Muscle of leg (tissue), 3 donors: ENCODE measurements at regions not wholly inside any gene's neighbourhood (a gene's known extent, or its start where the extent isn't known, plus 50 kb on each side); places are given as distances from the start of the nearest gene placed in this dataset.

ENCODE experiments used
- DNase-seq: peaks from one replicate; pipeline ENCODE4 v3.0.0; 2013
- H3K27ac ChIP-seq: one replicate; pipeline ENCODE4 v1.5.1; 2013; ENCODE audit warnings: mild to moderate bottlenecking, low read length, control low read depth
- H3K27me3 ChIP-seq: one replicate; pipeline ENCODE4 v1.6.1; 2013; ENCODE audit warnings: low read length; ENCODE audit not compliant: control insufficient read depth, insufficient read depth
- H3K36me3 ChIP-seq: one replicate; pipeline ENCODE4 v1.6.1; 2013; ENCODE audit warnings: low read length; ENCODE audit not compliant: control insufficient read depth, insufficient read depth
- H3K4me1 ChIP-seq: one replicate; pipeline ENCODE4 v1.6.1; 2013; ENCODE audit warnings: low read length; ENCODE audit not compliant: control insufficient read depth, insufficient read depth
- H3K4me3 ChIP-seq: one replicate; pipeline ENCODE4 v1.5.1; 2013; ENCODE audit warnings: low read length, control low read depth
- H3K9me3 ChIP-seq: replicated peaks from 2 replicates; pipeline ENCODE4 v1.6.1; 2013; ENCODE audit warnings: low read depth, low read length; ENCODE audit not compliant: control insufficient read depth
- WGBS: methylation state at CpG from one replicate; pipeline ENCODE4 v1.1.5; 2013; ENCODE audit warnings: missing lambda C conversion rate; ENCODE audit not compliant: insufficient coverage; 5-methylcytosine and 5-hydroxymethylcytosine counted together

DNA sequence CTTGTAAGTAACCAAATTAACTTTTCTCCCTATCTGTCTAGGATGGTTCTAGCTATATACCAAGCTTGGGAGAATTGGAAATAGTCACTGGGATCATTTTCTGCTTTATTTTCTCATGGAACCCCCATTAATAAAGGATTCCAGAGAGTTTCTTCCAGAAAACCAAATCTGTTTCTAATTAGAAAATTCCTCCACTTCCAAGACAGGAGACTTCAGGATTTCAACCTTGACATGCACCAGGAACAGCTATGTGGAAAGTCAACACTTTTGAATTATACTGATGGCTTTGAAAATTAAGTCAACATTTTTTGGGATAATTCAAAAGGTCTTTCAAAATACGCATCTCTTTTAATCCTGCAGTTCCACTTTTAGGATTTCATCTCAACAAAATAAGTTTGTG is 138.3 kb downstream of the MEX3B start:
- WGBS, result no CpG with 5 or more reads among the region's 1 CpG
- Histone ChIP-seq H3K36me3 (no peaks in the 10 kb centered on the region), H3K27ac (no peak overlapping the region), H3K27me3 (no peaks in the 10 kb centered on the region), H3K4me1 (peaks cover 46% of the 10 kb centered on the region), H3K9me3 (no peaks in the 10 kb centered on the region), H3K4me3 (no peak overlapping the region)
- DNase-seq, result no peak

DNA sequence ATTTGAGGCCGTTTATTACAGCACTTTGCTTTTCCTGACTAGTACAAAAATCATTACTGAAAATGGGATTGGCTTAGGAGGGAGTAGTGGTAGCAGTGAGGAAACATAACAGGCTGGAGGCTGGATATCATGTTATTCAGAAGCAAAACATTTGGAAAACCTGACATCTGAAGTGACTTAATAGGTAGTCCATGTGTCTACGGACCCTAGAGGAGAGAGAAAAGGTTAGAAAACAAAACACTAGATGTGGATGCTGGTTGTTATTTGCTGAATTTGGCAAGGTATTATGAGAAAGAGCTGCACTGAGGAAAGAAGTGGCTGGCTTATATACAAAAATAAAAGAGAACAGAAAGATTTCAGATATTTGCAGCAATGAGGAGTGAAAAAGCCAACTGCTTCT is 139.9 kb downstream of the MEX3B start:
- DNase-seq, result peak; percentile 61
- Histone ChIP-seq H3K4me1 (peaks cover 30% of the 10 kb centered on the region), H3K27me3 (no peaks in the 10 kb centered on the region), H3K27ac (peak overlapping the region; percentile 9), H3K4me3 (no peak overlapping the region), H3K36me3 (no peaks in the 10 kb centered on the region), H3K9me3 (no peaks in the 10 kb centered on the region)
- WGBS, result 29% methylated on average over 1 of the region's 2 CpGs

DNA sequence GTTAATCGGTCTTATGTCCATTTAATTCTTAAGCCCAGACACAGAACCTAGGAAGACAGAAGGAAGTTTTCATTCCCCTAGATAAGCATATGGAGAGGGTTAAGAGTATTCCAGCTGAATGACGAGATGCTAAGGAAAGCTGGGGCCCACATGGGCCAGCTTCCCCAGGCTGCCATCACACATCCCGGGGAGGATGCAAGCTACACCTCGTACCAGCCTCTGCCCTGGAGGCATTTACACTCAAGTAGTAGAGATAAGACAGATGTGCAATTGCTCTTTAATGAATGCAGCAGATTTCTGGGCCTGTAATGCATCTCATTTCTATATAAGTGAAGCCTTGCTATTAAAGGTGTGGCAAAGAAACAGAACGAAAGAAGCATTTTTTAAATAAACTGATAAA is 144.5 kb downstream of the MEX3B start:
- no peak for DNase-seq
- H3K27me3 ChIP-seq, result no peaks in the 10 kb centered on the region

DNA sequence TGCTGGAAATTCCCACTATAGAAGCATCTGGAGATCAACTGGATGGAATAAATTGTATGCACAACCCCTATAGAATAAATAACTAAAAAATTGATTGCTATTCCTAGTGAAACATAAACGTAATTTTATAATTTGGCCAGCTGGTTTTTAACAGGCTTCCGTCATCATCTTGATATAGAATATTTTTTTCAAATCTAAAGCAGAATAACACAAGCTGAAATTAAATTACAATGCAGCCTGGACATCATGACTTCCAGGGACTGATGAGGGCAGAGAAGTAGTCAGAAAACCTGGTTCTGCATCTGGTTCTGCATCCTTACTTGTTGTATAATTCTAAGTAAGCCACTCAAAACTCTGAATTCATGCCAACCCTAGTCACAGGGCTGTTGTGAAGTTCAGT is 146.1 kb downstream of the MEX3B start:
- H3K27me3 ChIP-seq, result no peaks in the 10 kb centered on the region
- H3K27ac ChIP-seq, result no peak overlapping the region
- no peaks in the 10 kb centered on the region for H3K36me3 ChIP-seq
- WGBS, result no CpG with 5 or more reads among the region's 2 CpGs
- DNase-seq, result no peak
- H3K4me3 ChIP-seq, result no peak overlapping the region
- H3K9me3 ChIP-seq, result no peaks in the 10 kb centered on the region
- no peaks in the 10 kb centered on the region for H3K4me1 ChIP-seq

More for the DNA sequence above, 144.5 kb downstream of the MEX3B start:
- peaks cover 3% of the 10 kb centered on the region for H3K4me1 ChIP-seq
- H3K4me3 ChIP-seq, result no peak overlapping the region
- H3K27ac ChIP-seq, result no peak overlapping the region
- no peaks in the 10 kb centered on the region for H3K9me3 ChIP-seq
- no peaks in the 10 kb centered on the region for H3K36me3 ChIP-seq
- no CpG with 5 or more reads among the region's 5 CpGs for WGBS

DNA sequence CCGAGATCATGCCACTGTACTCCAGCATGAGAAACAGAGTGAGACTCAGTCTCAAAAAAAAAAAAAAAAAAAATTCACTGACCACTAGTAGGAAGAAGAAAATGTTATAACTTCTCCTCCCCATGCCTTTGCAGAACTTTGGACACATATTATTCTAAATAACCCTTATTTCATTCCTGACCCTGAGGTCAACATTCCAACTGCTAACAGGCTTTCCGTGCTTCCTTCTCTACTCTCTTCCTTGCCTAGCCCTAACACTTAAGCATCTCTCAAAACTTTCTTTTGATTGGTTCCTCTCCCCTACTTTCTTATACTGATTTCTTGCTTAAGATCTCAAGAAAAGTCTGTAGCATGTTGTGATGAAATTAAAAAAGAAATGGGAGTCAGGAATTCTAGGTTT is 146.8 kb downstream of the MEX3B start:
- no peak overlapping the region for H3K4me3 ChIP-seq
- no peak for DNase-seq
- no peaks in the 10 kb centered on the region for H3K27me3 ChIP-seq
- H3K4me1 ChIP-seq, result peaks cover 4% of the 10 kb centered on the region
- no peak overlapping the region for H3K27ac ChIP-seq
- 33% methylated on average over 1 of the region's 2 CpGs for WGBS
- no peaks in the 10 kb centered on the region for H3K9me3 ChIP-seq
- H3K36me3 ChIP-seq, result no peaks in the 10 kb centered on the region

DNA sequence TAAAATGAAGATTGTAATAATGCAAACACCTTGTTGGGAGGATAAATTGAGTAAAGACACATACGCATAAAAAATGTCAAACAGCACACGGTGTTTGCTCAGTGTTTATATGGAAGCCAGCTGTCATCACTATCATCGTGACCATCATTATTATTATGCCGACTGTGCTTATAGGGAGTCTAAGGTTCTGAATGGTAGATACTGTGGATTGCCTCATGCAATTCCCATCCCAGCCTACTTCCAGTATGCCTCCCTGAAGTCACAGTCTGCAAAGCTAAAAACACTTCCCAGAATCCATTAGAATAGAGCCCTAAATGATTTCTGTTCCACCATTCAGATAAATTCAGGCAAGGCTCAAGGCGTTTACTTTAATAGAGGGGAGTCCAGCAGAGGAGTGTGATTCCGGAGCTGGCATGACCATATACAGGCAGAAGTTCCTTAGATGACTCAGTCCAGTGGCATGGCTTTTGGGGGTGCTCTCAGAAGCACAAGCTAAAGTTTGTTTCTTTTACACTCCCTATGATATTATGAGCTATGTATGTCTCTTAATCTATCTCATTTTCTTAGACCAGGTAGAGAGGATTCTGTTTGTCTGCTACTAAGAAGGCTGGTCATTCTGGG is 148.7 kb downstream of the MEX3B start:
- no peak overlapping the region for H3K27ac ChIP-seq
- H3K4me1 ChIP-seq, result peaks cover 5% of the 10 kb centered on the region
- H3K4me3 ChIP-seq, result no peak overlapping the region
- H3K36me3 ChIP-seq, result no peaks in the 10 kb centered on the region
- H3K9me3 ChIP-seq, result no peaks in the 10 kb centered on the region
- no CpG with 5 or more reads among the region's 6 CpGs for WGBS
- DNase-seq, result no peak
- H3K27me3 ChIP-seq, result no peaks in the 10 kb centered on the region

DNA sequence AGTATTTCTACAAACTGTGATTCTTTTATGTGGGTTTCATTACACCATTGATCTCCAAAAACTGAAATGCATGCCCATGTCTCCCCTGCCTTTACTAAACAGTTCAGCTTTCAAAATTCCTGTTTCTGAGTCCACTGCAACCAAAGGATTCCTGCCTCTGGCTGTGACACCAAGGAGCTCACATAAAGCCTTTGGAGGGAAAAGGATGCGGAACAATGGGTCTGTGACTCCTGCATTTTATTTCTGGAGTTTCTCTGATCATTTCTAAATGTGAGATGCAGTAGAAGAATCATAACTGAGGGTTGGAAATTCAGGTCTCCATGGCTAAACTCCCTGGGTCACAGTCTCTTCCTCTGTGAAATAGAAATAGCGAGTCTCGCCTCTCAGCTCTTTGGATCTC is 149.5 kb downstream of the MEX3B start:
- H3K4me3 ChIP-seq, result no peak overlapping the region
- H3K27ac ChIP-seq, result no peak overlapping the region
- no peaks in the 10 kb centered on the region for H3K27me3 ChIP-seq
- no peaks in the 10 kb centered on the region for H3K9me3 ChIP-seq
- DNase-seq, result no peak
- WGBS, result no CpG with 5 or more reads among the region's 3 CpGs
- peaks cover 5% of the 10 kb centered on the region for H3K4me1 ChIP-seq
- H3K36me3 ChIP-seq, result no peaks in the 10 kb centered on the region

DNA sequence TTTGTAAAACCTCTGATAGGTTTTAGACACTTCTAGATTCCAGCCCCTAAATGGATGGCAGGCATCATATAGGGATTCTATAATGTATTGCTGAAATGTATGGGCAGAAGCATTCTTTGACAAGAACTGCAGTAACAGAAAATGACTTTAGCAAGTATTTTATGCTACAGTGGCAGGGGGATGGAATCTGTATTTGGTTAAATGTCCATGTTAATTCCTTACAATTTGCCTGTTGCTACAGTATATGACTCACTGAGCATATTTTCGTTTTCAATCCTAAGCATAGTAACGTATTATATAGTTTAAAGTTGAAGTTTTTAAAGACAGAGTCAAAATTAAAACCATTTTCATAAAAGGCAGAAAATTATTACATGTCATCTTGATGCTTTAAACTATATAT is 150.1 kb downstream of the MEX3B start:
- H3K4me1 ChIP-seq, result peaks cover 5% of the 10 kb centered on the region
- H3K36me3 ChIP-seq, result no peaks in the 10 kb centered on the region
- WGBS, result no CpG with 5 or more reads among the region's 2 CpGs
- H3K4me3 ChIP-seq, result no peak overlapping the region
- no peak overlapping the region for H3K27ac ChIP-seq
- no peaks in the 10 kb centered on the region for H3K27me3 ChIP-seq
- H3K9me3 ChIP-seq, result no peaks in the 10 kb centered on the region
- no peak for DNase-seq

DNA sequence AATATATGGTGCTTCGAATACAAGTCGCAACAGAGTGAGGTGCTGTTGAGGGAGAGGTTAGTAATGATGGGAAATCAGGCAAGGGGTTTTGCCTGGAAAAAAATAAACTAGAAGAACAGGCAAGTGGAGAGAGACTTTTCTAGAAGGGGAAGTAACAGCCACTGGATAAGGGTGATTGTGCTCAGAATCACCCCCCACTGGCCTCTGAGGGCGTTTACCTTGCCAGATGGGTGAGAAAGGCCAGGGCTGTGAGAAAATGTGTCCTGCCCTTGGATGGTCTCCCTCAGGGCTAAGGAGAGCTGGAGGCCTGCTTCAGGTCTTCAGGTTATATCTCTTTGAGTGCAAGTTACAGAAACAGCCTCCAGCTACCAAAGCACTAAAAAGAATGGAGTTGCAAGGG is 151.8 kb downstream of the MEX3B start:
- DNase-seq, result no peak
- Histone ChIP-seq H3K4me3 (no peak overlapping the region), H3K27me3 (no peaks in the 10 kb centered on the region), H3K27ac (no peak overlapping the region), H3K4me1 (peaks cover 9% of the 10 kb centered on the region), H3K36me3 (no peaks in the 10 kb centered on the region), H3K9me3 (no peaks in the 10 kb centered on the region)
- WGBS, result 86% methylated on average over 2 of the region's 3 CpGs

DNA sequence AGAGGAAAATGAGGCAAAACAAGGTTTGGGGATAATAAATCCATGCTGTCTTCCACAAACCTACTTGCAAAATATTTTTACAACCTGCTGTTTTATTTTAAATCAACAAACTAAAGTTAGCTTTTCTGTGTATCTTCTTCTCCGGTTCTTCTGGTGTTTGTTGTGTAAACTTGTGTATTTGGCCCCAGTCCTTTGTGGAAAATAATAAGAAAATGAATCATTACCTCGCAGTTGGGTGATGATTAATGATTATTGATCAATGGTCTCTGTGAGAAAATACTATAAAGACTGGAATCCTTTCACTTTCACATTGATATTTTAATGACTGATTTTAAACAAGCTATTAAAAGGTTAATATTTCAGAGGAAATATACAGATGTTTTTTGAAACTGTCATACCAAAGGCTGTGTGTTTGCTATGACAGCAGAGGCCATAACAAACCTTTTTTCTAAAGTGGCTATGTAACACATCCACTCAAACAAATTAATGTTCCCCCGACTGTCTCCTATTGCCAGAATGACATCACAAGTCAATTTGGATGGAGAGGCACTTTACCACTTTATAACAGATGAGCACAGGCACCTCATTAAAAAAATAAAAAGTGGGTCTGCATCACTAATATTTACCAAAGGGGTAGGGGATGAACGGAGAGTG is 152.5 kb downstream of the MEX3B start:
- no peaks in the 10 kb centered on the region for H3K27me3 ChIP-seq
- peak; percentile 90 for DNase-seq
- peak overlapping the region; percentile 32 for H3K27ac ChIP-seq
- no peaks in the 10 kb centered on the region for H3K36me3 ChIP-seq
- no peaks in the 10 kb centered on the region for H3K9me3 ChIP-seq
- no CpG with 5 or more reads among the region's 4 CpGs for WGBS
- H3K4me1 ChIP-seq, result peaks cover 17% of the 10 kb centered on the region
- H3K4me3 ChIP-seq, result no peak overlapping the region

DNA sequence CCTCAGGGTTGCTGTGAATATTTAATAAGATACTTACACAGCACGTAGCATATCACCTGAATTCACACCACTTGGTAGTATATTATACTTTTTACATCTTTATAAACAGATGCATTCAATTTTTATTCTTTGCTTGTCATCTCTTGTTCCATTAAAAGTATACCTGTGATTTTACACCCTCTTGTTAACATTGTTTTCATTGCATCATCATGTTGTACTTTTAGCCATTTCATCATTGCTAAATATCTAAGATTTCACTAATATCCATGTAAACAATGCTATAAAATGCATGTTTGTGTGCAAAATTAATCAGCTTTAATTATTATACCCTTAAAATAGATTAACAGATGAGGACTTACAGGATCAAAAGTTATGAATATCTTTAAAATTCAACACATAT is 155.3 kb downstream of the MEX3B start:
- WGBS, result no CpG with 5 or more reads among the region's 1 CpG
- peaks cover 23% of the 10 kb centered on the region for H3K4me1 ChIP-seq
- no peak overlapping the region for H3K27ac ChIP-seq
- DNase-seq, result no peak
- no peaks in the 10 kb centered on the region for H3K9me3 ChIP-seq
- no peaks in the 10 kb centered on the region for H3K27me3 ChIP-seq
- H3K4me3 ChIP-seq, result no peak overlapping the region
- H3K36me3 ChIP-seq, result no peaks in the 10 kb centered on the region
